OCI-LY3 (cell line): ENCODE measurements at regions not wholly inside any gene's neighbourhood (a gene's known extent, or its start where the extent isn't known, plus 50 kb on each side); places are given as distances from the start of the nearest gene placed in this dataset.

Experiments
- CTCF ChIP-seq: fragments of 200-600, 300-600 bp; sonication (generic); IDR thresholded peaks from 2 replicates; pipeline ENCODE4 v1.5.1; 2014; ENCODE audit warnings: antibody characterized with exemption, low read length, low read depth
- EZH2phosphoT487 ChIP-seq: fragments of 200-600 bp; shearing (Covaris generic); IDR thresholded peaks from 2 replicates; pipeline ENCODE4 v1.6.1; 2018; ENCODE audit warnings: antibody characterized with exemption, mixed run types, low read depth

GRCh38 chr2:19568809-19569208 is 210.4 kb upstream of the OSR1 start:
- TF ChIP-seq CTCF = no peak
- no peak for TF ChIP-seq EZH2phosphoT487
